ENCODE measurements at regions not wholly inside any gene's neighbourhood (a gene's known extent, or its start where the extent isn't known, plus 50 kb on each side); places are given as distances from the start of the nearest gene placed in this dataset.
"Not testable (repeated sequence)": the region's sequence is repeated elsewhere in the genome, so short reads cannot be mapped to it uniquely, and the experiment has no call there.

- no peak for DNase-seq
Observed at GRCh38 chr18:35770376-35771014, 189.0 kb downstream of the GALNT1 start.

DNA sequence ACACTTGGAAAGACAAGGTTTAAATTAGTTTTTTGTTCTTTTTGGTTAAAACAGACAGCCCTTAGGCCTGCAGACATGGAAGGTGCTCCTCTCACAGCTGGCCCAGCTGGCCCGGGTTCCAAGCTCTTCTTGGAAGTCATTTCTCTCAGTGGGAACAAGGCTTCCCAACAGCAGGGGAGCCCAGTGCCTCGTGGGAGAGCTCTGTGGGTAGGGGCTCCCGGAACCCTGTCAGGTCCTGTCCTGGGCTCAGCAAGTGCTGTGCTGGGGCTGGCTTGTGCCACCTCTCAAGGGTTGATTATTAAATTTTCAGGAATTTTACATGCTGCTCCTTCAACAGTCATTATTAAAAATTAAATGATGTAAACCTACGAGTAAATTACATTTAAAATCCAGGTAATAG is 189.6 kb downstream of the GALNT1 start:
- no peak for DNase-seq

- DNase-seq = no peak
Observed at GRCh38 chr18:35775887-35776286, 194.3 kb downstream of the GALNT1 start.

GRCh38 chr18:35776473-35776872 is 194.9 kb downstream of the GALNT1 start:
- DNase-seq = peak; percentile 32

DNA sequence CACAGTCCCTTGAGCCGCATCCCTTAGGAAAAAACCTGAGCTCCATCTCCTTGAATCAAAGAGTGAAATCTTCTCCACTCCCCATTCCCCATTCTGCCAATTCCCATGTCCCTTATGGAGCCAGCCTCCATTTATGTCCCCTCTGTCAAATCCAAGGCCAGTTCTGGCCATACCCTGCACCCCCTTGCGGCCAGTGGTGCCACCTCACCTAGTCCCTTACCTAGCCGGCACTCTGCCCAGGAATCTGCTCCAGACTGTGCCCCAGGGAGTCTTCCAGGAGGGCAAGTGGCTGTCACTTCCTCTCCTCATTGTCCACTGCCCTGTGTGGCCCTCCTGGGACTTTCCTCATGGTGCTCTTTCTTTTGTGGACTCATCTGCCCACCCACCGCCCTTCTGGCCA is 195.4 kb upstream of the RMP24 start:
- DNase-seq = peak; percentile 46

GRCh38 chr18:35778850-35779627 is 193.4 kb upstream of the RMP24 start:
- DNase-seq = no peak

DNA sequence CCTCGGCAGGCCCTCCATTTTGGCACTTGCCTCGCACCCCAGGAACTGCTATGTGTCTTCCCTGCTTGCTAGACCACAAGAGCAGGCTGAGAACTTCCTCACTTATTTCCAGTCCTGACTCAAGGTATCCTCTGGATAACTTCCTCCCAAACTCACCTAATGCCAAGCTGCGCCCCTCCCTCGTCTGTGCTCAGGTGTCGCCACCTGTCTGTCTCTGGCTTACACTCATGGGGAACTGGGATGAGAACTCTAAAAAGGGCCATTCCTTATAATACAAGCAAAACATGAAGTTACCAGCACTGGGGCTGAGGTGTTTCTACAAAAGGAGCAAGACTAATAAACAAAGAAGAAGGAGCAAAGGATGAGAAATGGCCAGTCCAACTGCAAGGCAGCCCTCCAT is 191.5 kb upstream of the RMP24 start:
- no peak for DNase-seq

DNA sequence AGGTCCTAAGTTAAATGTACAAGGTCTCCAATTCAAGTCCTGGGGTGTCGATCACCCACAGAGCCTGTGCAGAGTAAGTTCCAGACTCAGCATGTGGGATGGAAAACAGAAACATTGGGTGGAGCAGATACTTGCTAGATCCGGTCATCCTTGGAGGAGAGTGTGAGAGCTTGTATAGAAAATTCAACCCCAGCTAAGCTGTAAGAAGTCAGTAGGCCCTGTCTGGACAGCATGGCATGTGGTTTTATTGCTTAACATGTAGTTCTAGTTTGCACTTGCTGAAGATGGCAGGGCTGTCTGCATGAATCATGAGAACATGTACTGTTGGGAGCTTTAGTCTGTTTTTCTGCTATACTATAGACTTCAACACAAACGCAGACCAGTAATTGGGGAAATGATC is 189.6 kb upstream of the RMP24 start:
- no peak for DNase-seq

DNA sequence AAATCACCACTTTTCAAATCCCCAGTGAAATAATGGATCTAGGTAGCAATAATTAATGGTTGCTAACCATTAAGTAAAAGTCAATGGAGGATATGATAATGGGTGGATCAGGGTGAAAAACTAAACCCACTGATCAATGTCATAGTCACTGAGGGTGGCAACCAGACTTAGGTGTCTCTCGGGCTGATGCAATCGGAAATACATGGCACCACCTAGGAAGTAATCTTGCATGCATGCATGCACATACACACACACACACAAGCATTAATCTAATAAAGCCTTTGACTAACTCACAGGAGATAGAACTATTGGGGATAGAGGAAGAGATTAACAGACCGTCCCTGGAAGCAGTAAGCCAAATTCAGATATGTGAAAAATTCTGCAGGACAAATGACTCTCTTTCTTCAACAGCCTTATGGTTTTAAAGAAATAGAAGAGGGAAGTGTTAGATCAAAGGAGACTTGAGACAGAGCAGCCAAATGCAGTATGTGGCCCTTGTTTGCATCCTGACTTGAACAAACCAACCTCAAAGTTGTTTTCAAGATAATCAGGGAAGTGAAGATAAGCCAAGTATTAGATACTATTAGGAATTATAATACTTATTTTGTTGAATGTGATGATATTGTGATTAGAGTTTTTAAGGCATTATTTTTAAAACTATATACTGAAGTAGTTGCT is 186.0 kb upstream of the RMP24 start:
- no peak for DNase-seq

DNA sequence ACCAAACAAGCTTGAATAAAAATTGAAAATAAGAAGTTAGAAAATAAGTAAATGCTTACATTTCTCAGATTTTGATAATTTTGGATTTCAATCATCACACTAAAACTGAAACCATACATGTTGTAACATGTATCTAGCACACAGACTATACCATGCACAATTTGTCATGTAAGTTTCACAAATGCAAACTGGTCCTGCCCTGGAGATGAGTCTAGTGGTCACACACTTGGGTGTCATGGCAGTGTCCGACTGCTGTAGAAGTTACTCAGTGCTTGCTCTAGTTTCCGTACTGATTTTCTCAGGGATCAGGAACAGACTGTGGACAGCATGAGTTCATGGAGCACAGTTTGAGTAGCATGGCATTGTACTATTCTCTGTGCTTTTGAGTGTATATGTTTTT is 182.9 kb upstream of the RMP24 start:
- DNase-seq = no peak

DNA sequence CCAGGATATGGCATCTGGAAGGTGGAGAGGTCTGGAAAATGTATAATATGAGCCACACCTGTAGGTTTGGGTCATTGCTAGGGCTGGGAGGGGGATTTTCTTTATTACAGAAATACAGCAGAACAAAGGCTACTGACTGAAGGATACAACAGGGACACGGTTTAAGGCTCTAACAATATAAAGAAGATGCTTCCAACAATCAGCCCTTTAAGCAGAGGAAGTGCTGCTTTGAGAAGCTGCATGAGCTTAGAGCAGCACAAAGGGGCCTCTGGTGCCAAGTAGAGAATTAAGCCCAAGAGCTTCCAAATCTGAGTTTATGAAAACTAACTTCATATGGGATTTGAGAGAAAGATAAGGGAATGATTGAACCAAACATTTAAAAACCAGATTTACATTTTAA is 174.5 kb upstream of the RMP24 start:
- DNase-seq = no peak

GRCh38 chr18:35803551-35803950 is 168.9 kb upstream of the RMP24 start:
- DNase-seq = no peak

- no peak for DNase-seq
Observed at GRCh38 chr18:35804377-35804776, 168.1 kb upstream of the RMP24 start.

DNA sequence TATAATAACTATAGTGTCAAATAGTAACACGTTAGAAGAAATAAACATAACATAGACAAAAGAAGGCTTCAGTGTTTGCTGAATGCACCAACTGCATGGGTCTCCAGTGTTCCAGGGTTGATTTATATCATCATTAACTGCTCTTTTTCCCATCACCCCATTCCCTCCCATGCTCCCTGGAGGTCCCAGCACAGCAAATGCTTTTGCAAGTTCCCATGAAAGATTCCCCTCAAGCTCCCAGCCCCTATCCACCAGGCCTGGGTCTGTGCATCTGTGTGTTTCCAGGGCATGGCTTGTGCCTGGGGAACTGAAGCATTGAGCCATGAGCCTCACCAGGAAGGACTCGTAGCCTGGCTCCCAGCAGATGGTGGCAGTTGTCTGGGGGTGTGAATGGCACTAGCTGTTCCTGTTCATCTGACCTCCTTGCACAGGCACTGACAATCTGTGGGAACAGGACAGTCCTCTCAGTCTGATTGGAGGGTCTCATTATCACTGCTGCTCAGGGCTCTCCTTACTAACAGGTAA is 164.6 kb upstream of the RMP24 start:
- no peak for DNase-seq

GRCh38 chr18:35808796-35809195 is 163.7 kb upstream of the RMP24 start:
- no peak for DNase-seq

GRCh38 chr18:35810520-35810919 is 162.0 kb upstream of the RMP24 start:
- no peak for DNase-seq

DNA sequence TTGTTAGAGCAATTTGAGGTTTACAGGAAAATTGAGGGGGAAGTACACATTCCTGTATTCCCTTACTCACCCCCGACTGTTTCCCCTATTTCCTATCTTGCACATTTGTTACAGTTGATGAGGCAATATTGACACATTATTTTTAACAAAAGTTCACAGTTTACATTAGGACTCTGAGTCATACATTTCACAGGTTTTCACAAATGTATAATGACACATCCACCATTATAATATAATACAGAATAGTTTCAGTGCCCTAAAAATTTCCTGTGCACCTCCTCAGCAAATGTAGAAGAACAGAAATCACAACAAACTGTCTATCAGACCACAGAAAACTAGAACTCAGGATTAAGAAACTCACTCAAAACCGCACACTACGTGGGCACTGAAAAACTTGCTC is 160.6 kb upstream of the RMP24 start:
- peak; percentile 77 for DNase-seq

DNA sequence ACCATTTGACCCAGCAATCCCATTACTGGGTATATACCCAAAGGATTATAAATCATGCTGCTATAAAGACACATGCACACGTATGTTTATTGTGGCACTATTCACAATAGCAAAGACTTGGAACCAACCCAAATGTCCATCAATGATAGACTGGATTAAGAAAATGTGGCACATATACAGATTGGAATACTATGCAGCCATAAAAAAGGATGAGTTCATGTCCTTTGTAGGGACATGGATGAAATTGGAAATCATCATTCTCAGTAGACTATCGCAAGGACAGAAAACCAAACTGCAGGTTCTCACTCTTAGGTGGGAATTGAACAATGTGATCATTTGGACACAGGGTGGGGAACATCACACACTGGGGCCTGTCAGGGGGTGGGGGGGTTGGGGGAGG is 157.5 kb upstream of the RMP24 start:
- not testable (repeated sequence) for DNase-seq

GRCh38 chr18:35816003-35816402 is 156.5 kb upstream of the RMP24 start:
- no peak for DNase-seq

DNA sequence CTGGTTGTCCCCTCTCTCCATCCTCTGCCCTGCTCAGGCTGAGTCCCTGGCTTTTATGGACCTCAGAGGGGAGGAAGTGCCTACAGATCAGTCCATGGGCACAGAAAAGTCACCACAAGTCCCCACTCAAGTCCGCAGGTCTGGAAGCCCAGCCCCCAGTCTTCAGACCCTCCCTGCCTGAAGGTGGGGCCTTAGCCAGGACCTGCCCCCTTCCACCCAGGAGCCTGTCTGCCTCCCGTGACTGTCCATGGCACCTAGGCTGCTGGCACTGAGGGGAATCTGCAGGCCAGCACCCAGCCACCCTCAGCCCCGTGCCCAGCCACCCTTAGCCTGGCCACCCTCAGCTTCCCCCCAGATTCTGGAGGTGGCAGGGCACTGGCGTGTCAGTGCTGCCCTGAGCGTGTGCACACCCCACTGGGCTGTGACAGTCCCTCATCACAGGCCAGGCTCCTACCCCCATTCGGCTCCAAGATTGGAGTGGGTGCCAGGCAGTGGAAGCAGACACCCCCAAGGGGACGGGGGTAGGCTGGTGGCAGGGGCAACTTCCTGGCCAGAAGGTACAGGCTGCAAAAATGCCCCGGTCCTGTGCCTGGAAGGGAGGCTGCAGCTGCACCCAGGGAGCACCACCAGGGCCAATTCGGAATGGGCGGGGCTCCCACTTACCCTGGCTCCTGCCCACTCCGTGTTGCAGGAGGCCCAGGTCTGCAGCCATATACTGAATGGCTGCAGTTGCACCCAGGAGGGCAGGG is 154.7 kb upstream of the RMP24 start:
- DNase-seq = no peak

- DNase-seq = no peak
Observed at GRCh38 chr18:35818353-35818667, 154.2 kb upstream of the RMP24 start.

GRCh38 chr18:35822413-35822812 is 150.1 kb upstream of the RMP24 start:
- no peak for DNase-seq

- no peak for DNase-seq
Observed at GRCh38 chr18:35826477-35826876, 146.0 kb upstream of the RMP24 start.
